ENCODE measurements at regions not wholly inside any gene's neighbourhood (a gene's known extent, or its start where the extent isn't known, plus 50 kb on each side); places are given as distances from the start of the nearest gene placed in this dataset.

GRCh38 chr14:25412998-25413397 lies 363.1 kb upstream of the STXBP6 start:
- TF ChIP-seq TAF1 (IDR thresholded peaks at IDR 0.05; ENCODE audit: low read depth), result no peak
- TF ChIP-seq CTCF (IDR thresholded peaks at IDR 0.05; ENCODE audit: poor library complexity, severe bottlenecking), result no peak
- TF ChIP-seq EZH2 (IDR thresholded peaks at IDR 0.05; ENCODE audit: borderline replicate concordance, insufficient read depth, low read length, poor library complexity, severe bottlenecking), result no peak
- TF ChIP-seq POLR2AphosphoS5 (IDR thresholded peaks at IDR 0.05), result no peak
- no peak for TF ChIP-seq SMC3 (conservative IDR thresholded peaks at IDR 0.05; ENCODE audit: poor library complexity)
- TF ChIP-seq REST (IDR thresholded peaks at IDR 0.05; ENCODE audit: borderline replicate concordance), result no peak
- TF ChIP-seq RAD21 (conservative IDR thresholded peaks at IDR 0.05), result no peak
- TF ChIP-seq EP300 (conservative IDR thresholded peaks at IDR 0.05; ENCODE audit: poor library complexity, severe bottlenecking), result no peak
- TF ChIP-seq MXI1 (conservative IDR thresholded peaks at IDR 0.05; ENCODE audit: poor library complexity, severe bottlenecking), result no peak
